Sciatic nerve (tissue), 2 donors: ENCODE measurements at regions not wholly inside any gene's neighbourhood (a gene's known extent, or its start where the extent isn't known, plus 50 kb on each side); places are given as distances from the start of the nearest gene placed in this dataset.
"Not testable (repeated sequence)": the region's sequence is repeated elsewhere in the genome, so short reads cannot be mapped to it uniquely, and the experiment has no call there.

Experiments
- ATAC-seq: fragments of 200-7000 bp; cut with Tn5 transposase; one replicate; pipeline ENCODE4 v1.9.1; 2020; ENCODE audit warnings: mild to moderate bottlenecking, moderate library complexity
- DNase-seq: peaks from one replicate; pipeline ENCODE4 v3.0.0-alpha.2; 2020; ENCODE audit warnings: low spot score
- intact Hi-C: fragments of 100-400 bp; cut with DNase I; formaldehyde crosslinking; loops from one replicate; pipeline ENCODE4 v1.14.2; 2022
- donor health status: DM: no; HTN: no; CAD: no.
- donor health status: DM: no; HTN: no; CAD: no.

GRCh38 chr12:34217660-34218059, 195.4 kb downstream of the ALG10 start:
- ATAC-seq (no peak), DNase-seq (no peak)
- intact Hi-C loops = no loop called here

GRCh38 chr12:34218193-34219045, 196.1 kb downstream of the ALG10 start:
- intact Hi-C loops = no loop called here
- peak; percentile 82 for DNase-seq
- ATAC-seq = peak; percentile 73

GRCh38 chr12:34219046-34219770, 196.9 kb downstream of the ALG10 start:
- intact Hi-C loops = no loop called here
- peak; percentile 38 for ATAC-seq
- no peak for DNase-seq

- intact Hi-C loops = not testable (repeated sequence)
Observed at GRCh38 chr12:34220079-34220478, 197.8 kb downstream of the ALG10 start.

GRCh38 chr12:34223640-34224039, 201.3 kb downstream of the ALG10 start:
- intact Hi-C loops = no loop called here
- DNase-seq = no peak
- no peak for ATAC-seq

More at GRCh38 chr12:34220079-34220478, 197.8 kb downstream of the ALG10 start:
- not testable (repeated sequence) for ATAC-seq, DNase-seq

- intact Hi-C loops, DNase-seq, ATAC-seq: not testable (repeated sequence)
Observed at GRCh38 chr12:34226044-34226443, 203.7 kb downstream of the ALG10 start.

GRCh38 chr12:34228046-34228445, 205.8 kb downstream of the ALG10 start:
- intact Hi-C loops, DNase-seq, ATAC-seq: not testable (repeated sequence)

GRCh38 chr12:34229033-34229432, 206.7 kb downstream of the ALG10 start:
- ATAC-seq, DNase-seq, intact Hi-C loops: not testable (repeated sequence)

- DNase-seq = no peak
- no peak for ATAC-seq
- intact Hi-C loops = no loop called here
Observed at GRCh38 chr12:34233618-34234017, 211.3 kb downstream of the ALG10 start.

GRCh38 chr12:34236073-34236472, 213.8 kb downstream of the ALG10 start:
- intact Hi-C loops = no loop called here
- DNase-seq (no peak), ATAC-seq (no peak)

GRCh38 chr12:34244608-34245007, 222.3 kb downstream of the ALG10 start:
- ATAC-seq (no peak), DNase-seq (no peak)
- intact Hi-C loops = no loop called here

GRCh38 chr12:34249271-34249670, 227.0 kb downstream of the ALG10 start:
- ATAC-seq (no peak), DNase-seq (no peak)
- intact Hi-C loops = no loop called here

- ATAC-seq, DNase-seq, intact Hi-C loops: not testable (repeated sequence)
Observed at GRCh38 chr12:34251879-34252278, 229.6 kb downstream of the ALG10 start.

GRCh38 chr12:34253674-34254073, 231.4 kb downstream of the ALG10 start:
- intact Hi-C loops = no loop called here
- no peak for ATAC-seq
- no peak for DNase-seq

GRCh38 chr12:34257093-34257492, 234.8 kb downstream of the ALG10 start:
- intact Hi-C loops = no loop called here
- DNase-seq (no peak), ATAC-seq (no peak)

- ATAC-seq, DNase-seq, intact Hi-C loops: not testable (repeated sequence)
Observed at GRCh38 chr12:34262140-34262539, 239.8 kb downstream of the ALG10 start.

GRCh38 chr12:34264110-34264509, 241.8 kb downstream of the ALG10 start:
- DNase-seq = no peak
- no peak for ATAC-seq
- intact Hi-C loops = no loop called here

- DNase-seq, ATAC-seq, intact Hi-C loops: not testable (repeated sequence)
Observed at GRCh38 chr12:34273703-34274102, 251.4 kb downstream of the ALG10 start.

GRCh38 chr12:34275129-34275528, 252.8 kb downstream of the ALG10 start:
- ATAC-seq = no peak
- intact Hi-C loops = no loop called here
- DNase-seq = no peak

- no peak for ATAC-seq
- peak; percentile 27 for DNase-seq
- intact Hi-C loops = no loop called here
Observed at GRCh38 chr12:34286483-34286882, 264.2 kb downstream of the ALG10 start.
